ENCODE measurements at regions not wholly inside any gene's neighbourhood (a gene's known extent, or its start where the extent isn't known, plus 50 kb on each side); places are given as distances from the start of the nearest gene placed in this dataset.
"Not testable (repeated sequence)": the region's sequence is repeated elsewhere in the genome, so short reads cannot be mapped to it uniquely, and the experiment has no call there.

- DNase-seq (ENCODE audit: low read depth) = no peak
- no peak for TF ChIP-seq CTCF (IDR thresholded peaks at IDR 0.05; ENCODE audit: low read depth, low read length, missing control alignments)
- H3K4me3 ChIP-seq (ENCODE audit: low read depth, low read length) = no peak overlapping the region
These were observed 88.7 kb upstream of the KCTD7 start for GRCh38 chr7:66539902-66540375.

- DNase-seq (ENCODE audit: low read depth) = no peak
- H3K4me3 ChIP-seq (ENCODE audit: low read depth, low read length) = no peak overlapping the region
- TF ChIP-seq CTCF (IDR thresholded peaks at IDR 0.05; ENCODE audit: low read depth, low read length, missing control alignments) = no peak
These were observed 86.6 kb upstream of the KCTD7 start for GRCh38 chr7:66542049-66542448.

- no peak for DNase-seq (ENCODE audit: low read depth)
- H3K4me3 ChIP-seq (ENCODE audit: low read depth, low read length) = no peak overlapping the region
- TF ChIP-seq CTCF (IDR thresholded peaks at IDR 0.05; ENCODE audit: low read depth, low read length, missing control alignments) = no peak
These were observed 86.0 kb upstream of the KCTD7 start for GRCh38 chr7:66542528-66543269.

GRCh38 chr7:66549466-66549865 lies 79.2 kb upstream of the KCTD7 start:
- TF ChIP-seq CTCF (IDR thresholded peaks at IDR 0.05; ENCODE audit: low read depth, low read length, missing control alignments) = no peak
- no peak for DNase-seq (ENCODE audit: low read depth)
- no peak overlapping the region for H3K4me3 ChIP-seq (ENCODE audit: low read depth, low read length)

- DNase-seq (ENCODE audit: low read depth) = no peak
- TF ChIP-seq CTCF (IDR thresholded peaks at IDR 0.05; ENCODE audit: low read depth, low read length, missing control alignments) = no peak
- H3K4me3 ChIP-seq (ENCODE audit: low read depth, low read length) = no peak overlapping the region
These were observed 75.7 kb upstream of the KCTD7 start for GRCh38 chr7:66553001-66553400.

GRCh38 chr7:66553675-66554074 lies 75.0 kb upstream of the KCTD7 start:
- H3K4me3 ChIP-seq (ENCODE audit: low read depth, low read length); DNase-seq (ENCODE audit: low read depth): not testable (repeated sequence)

- not testable (repeated sequence) for H3K4me3 ChIP-seq (ENCODE audit: low read depth, low read length); DNase-seq (ENCODE audit: low read depth)
These were observed 74.4 kb upstream of the KCTD7 start for GRCh38 chr7:66554291-66554690.

GRCh38 chr7:66554842-66555430 lies 73.7 kb upstream of the KCTD7 start:
- H3K4me3 ChIP-seq (ENCODE audit: low read depth, low read length); DNase-seq (ENCODE audit: low read depth): not testable (repeated sequence)
